Adipose tissue (tissue), 3 donors: ENCODE measurements at regions not wholly inside any gene's neighbourhood (a gene's known extent, or its start where the extent isn't known, plus 50 kb on each side); places are given as distances from the start of the nearest gene placed in this dataset.

Experiments used
- H3K27ac ChIP-seq: one replicate; pipeline ENCODE4 v1.5.1; 2013; ENCODE audit warnings: low read depth, low read length
- WGBS, 3 donors: extraction: QIAGEN DNeasy Blood & Tissue Kit; methylation state at CpG; one replicate each; pipeline ENCODE4 v1.1.7; 2013; 5-methylcytosine and 5-hydroxymethylcytosine counted together
- donor health status: healthy with polysubstance abuse.
- donor health status: Bipolar disorder and iron deficiency.
- donor health status: healthy.

- WGBS, 3 donors, result 70 to 89% (median 76%) methylated on average over 13 of the region's 13 CpGs
- no peak overlapping the region for H3K27ac ChIP-seq
Measured at GRCh38 chr1:234887016-234887900, 241.4 kb downstream of the TOMM20 start.

DNA sequence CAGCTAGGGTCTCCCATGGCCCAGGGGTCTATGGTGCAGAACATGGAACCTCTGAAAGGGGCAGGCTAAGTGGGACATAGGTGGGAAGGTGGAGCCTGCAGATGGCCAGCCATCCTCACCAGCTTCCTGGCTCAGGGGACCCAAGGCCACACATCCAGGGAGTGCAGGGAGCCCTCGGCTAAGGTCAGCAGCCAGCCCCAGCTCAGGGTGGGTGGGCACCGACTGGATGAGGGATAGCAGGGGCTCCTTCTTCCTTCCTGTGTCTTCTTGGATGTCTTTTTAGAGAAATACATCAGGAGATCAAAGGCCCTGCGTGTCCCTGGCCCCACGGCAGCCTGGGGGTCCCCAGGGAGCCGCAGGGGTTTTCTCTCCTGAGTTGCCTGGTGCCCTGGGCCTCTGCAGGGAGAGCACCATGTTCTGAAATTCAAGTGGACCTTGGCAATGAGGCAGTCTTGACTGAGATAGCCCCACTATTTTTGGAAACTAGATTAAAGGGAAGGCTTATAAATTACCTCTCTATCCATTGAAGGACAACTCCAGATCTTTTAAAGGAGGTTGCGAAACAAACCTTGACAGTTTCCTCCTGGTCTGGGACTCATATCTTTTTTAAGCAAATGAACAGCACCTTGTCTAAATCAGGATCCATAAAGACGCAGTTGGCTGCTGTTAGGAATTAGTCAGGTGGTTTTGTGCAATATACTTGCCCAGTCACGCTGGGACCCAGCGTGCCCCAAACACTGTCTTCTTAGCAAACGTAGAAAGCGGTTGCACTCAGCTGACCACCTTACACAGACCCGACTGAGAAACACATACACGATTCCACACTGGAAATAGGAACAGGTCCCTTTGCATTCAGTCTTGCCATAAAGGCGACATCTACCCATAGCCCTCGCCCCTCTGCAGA, 242.3 kb downstream of the TOMM20 start:
- WGBS, 3 donors, result 53 to 63% (median 54%) methylated on average over 15 of the region's 15 CpGs
- no peak overlapping the region for H3K27ac ChIP-seq

DNA sequence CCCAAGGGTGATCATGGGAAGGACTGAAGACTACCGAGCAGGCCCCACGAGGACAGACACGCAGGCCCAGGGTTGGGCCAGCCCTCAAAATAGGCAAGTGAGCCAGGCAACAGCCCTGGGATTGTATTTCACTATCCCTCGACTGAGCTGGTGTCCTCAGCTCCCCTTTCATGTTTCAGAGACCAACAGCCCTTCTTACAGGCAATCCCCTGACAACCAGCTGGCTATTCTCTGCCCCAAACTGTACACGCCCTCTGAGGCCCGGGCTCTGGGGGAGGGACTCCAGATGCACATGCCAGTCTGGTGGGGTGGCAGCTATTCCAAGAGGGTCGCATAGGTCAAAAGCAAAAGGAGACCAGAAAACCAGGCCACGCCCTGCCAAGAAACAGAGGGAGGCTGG, 243.0 kb downstream of the TOMM20 start:
- 68 to 90% (median 78%) methylated on average over 8 of the region's 8 CpGs for WGBS, 3 donors
- no peak overlapping the region for H3K27ac ChIP-seq

- H3K27ac ChIP-seq, result no peak overlapping the region
Measured at GRCh38 chr1:234884701-234885100, 243.9 kb downstream of the TOMM20 start.

- 94 to 97% (median 96%) methylated on average over 6 of the region's 6 CpGs for WGBS, 3 donors
- H3K27ac ChIP-seq, result no peak overlapping the region
Measured at GRCh38 chr1:234884006-234884405, 244.6 kb downstream of the TOMM20 start.

- 94 to 97% (median 97%) methylated on average over 6 of the region's 6 CpGs for WGBS, 3 donors
- H3K27ac ChIP-seq, result no peak overlapping the region
Measured at GRCh38 chr1:234882898-234883297, 245.7 kb downstream of the TOMM20 start.

DNA sequence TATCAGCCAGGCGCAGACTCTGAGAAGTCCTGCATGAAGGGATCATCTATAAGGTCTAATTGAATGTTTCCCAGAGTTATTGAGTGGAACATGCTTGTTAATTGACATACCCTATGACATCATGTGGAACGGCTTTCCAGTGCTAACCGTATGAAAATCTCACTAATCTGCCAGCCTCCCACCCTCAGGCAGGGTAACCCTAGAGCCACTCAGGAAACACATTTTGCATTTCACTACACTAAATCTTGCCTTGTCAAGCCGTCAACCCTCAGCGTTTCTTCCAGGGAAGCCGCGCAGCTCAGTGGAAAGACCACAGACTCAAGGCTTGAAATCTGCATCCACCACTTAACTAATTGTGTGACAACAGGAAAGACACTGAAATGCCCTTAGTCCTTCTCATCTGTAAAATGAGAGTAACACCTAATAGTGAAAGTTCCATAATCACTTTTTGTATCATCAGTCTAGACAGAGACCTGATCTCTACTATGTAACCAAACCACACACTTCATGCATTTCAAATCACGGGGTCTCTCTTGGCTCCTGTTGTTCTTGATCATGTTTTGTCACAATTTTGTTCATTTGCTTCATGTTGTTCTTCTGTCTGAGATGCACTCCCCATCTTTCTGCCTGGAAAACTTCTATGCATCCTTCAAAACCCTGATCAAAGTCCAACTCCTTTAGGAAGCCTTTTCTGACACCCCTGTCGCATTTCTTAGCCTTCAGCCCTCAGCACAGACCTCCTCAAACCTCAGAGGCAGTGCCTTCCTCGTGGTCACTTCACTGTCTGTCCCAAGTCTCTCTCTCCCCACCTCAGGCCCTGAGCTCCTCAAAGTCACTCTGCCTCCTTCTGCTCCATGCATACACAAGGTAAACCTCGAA, 246.5 kb downstream of the TOMM20 start:
- WGBS, 3 donors, result 62 to 82% (median 72%) methylated on average over 11 of the region's 11 CpGs
- H3K27ac ChIP-seq, result no peak overlapping the region

DNA sequence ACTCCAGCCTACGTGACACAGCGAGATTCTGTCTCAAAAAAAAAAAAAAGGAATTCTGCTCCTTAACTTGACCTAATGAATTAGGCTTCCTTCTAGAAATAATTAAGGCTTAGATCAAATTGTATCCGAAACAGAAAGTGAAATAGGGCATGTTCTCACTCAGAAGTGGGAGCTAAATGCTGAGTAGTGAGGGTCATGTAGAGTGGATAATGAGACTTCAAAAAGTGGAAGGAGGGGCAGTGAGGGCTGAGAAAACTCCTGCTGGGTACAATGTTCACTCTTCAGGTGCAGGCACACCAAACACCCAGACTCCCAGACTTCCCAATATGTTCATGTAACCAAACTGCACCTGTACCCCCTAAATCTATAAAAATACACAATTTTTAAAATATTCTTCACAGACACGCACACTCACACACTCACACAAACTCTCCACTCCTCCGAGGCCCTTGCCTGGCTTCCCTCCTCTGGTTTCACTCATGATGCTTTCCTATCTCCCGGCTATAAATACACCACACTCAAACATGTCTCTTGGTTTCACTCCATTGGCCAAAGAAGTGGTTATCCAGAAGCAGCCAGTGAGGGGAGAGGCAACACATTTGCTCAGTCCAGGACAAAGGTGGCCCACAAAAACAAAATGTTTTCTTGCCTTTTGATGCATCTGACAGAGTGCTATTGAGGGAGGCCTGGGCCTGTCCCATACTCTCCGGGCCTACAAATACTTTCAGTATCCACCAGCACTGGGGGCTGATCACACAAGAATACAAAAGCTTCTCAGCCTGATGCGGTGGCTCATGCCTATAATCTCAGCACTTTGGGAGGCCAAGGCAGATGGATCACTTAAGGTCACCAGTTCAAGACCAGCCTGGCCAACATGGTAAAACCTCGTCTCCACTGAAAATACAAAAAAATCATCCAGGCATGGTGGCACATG, 249.2 kb downstream of the TOMM20 start:
- WGBS, 3 donors, result 88 to 96% (median 90%) methylated on average over 9 of the region's 9 CpGs
- no peak overlapping the region for H3K27ac ChIP-seq

DNA sequence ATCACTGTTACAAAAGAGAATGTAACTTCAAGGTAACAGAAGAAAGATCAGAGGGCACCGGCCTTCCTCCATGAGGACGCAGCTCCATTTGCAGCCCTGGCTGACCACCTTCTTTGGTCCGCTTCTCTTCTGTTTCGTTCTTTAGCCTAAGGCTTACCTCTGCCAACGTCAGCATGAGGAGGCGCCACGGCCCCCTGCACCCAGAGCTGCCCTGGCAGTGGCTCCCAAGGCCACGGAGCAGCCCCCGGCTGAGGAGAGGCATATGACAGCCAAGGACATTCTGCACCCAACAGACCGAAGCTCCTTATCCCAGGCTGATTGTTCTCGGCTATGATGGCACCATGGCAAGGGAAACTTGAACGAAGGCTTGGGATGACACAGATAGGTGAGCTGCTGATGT, 250.3 kb downstream of the TOMM20 start:
- WGBS, 3 donors, result 72 to 92% (median 90%) methylated on average over 12 of the region's 12 CpGs
- H3K27ac ChIP-seq, result no peak overlapping the region

DNA sequence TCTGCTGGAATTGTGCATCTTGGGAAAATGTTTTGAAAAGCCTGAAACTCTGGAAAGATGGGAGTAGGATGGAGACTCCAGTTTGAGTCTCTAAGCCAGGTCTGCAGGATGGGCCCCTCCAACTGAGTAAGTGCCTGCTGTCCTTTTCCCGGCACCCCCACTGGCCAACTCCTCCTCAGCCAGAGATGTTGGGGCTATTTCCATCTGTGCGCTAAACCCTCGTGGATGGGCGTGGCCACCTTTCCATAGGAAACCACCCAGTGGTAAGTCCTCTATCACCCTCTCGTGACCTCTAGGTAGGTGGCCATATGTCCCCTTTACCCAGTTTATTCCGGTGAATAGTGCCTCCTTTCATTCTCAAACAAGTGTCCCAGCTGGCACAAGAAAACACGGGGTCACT, 250.9 kb downstream of the TOMM20 start:
- no peak overlapping the region for H3K27ac ChIP-seq
- WGBS, 3 donors, result 95 to 97% (median 96%) methylated on average over 7 of the region's 7 CpGs

GRCh38 chr1:234875953-234876855, 252.4 kb downstream of the TOMM20 start:
- 48 to 58% (median 54%) methylated on average over 14 to 15 of the region's 15 CpGs for WGBS, 3 donors
- H3K27ac ChIP-seq, result no peak overlapping the region

DNA sequence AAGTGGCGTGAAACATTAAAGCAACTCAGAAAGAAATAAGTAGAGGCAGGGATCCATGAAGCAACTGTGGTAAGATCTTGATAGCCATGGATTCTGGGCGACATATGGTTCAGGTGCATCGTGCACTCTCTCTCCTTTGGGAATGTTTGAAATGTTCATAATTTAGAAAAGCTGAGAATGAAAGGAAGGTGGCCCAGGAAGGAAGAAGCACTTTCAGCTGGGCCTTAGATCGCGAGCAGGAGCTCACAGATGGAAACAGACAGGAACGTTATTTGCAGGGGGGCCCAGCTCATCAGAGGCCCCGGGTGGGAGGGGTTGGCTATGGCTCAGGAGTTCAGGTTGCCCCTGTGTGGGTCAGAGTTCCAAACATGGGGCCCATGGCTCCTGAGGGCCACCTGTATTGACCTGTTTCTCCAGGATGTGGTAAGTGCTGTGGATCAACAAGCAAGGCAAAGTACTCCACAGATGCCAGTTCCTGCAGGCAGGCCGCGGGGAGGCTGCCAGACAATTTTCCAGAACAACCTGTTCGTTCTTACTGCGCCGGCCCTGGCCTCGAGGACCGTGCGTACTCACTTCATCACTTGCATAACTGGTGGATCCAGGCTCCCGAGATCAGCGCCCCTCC, 253.2 kb downstream of the TOMM20 start:
- 71 to 79% (median 78%) methylated on average over 17 of the region's 17 CpGs for whole genome bisulfite sequencing, 3 donors
- no peak overlapping the region for H3K27ac ChIP-seq

DNA sequence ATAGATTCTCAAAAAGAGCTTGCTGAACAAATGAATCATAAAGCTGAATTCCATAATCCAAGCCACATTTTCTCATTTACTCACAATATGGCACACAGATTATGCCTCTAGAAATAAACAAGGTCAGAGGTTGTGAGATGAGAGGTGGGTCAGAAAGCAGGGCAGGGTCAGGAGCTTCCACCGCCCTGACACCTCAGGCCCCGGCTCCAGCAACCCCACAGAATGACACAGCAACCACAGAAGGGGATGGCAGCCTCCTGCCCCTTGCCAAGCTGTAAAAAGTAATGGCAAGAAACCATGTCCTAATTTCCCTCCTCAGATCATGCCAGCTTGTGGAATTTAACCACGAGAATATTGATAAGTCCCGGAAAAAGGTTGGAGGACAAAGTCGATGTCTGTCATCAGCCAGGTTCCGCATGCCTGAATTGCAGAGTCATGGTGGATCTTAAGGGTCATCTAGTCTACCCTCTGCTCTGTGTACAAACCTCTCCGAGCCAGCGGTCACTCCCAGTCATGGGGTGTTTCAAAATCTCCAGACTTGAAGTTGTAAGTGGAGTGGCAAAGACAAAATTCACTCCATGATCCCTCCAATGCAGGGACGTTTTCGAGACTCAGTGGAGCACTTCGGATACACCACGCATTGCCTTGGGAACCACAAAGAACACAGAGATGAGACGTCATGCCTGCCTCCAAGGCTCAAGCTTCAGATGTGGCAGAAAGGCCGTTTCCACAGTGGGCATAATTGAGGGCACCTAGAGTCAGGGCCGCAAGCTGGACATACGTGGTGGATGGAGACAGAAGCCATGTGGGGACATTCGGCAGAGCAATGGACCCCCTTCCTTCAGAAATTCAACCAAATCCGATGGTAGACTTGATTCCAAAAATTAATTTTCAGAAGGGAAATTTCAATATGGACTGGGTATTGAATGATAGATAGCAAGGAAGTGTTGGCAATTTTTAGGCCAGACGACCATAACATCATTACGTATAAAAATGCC, 254.0 kb downstream of the TOMM20 start:
- no peak overlapping the region for H3K27ac ChIP-seq
- WGBS, 3 donors, result 76 to 90% (median 82%) methylated on average over 20 of the region's 20 CpGs

DNA sequence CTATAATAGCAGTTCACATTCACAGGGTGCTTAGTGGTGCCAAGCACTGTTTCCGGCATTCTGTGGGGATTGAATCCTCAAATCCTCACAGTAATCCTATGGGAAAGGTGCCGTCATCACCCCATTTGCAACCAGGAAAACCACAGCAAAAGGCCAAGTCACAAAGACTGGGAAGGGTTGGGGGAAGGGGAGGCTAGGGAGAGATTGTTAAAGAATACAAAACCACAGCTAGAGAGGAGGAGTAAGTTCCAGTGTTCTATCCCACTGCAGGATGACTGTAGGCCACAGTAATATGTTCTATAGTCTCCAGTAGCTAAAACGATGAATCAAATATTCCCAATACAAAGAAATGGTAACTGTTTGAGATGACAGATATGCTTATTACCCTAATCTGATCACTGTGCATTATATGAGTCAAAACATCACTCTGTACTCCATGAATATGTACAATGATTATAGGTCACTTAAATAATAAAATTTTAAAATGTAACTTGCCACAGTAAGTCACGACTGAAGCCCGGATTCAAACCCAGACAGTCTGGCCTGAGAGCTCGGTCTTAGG, 256.8 kb downstream of the TOMM20 start:
- no peak overlapping the region for H3K27ac ChIP-seq
- WGBS, 3 donors, result 85 to 92% (median 88%) methylated on average over 6 of the region's 6 CpGs
